IMR-90 (cell line): ENCODE measurements at regions not wholly inside any gene's neighbourhood (a gene's known extent, or its start where the extent isn't known, plus 50 kb on each side); places are given as distances from the start of the nearest gene placed in this dataset.

ENCODE experiments used
- BHLHE40 ChIP-seq: fragments of 150-350 bp; IDR thresholded peaks from 2 replicates; pipeline ENCODE4 v1.6.1; 2016; ENCODE audit warnings: mild to moderate bottlenecking, low read depth, low read length
- CEBPB ChIP-seq: IDR thresholded peaks from 2 replicates; pipeline ENCODE4 v1.6.1; 2012; ENCODE audit warnings: low read depth, low read length, improper control_type of control experiment
- MAFK ChIP-seq: IDR thresholded peaks from 2 replicates; pipeline ENCODE4 v1.6.1; 2012; ENCODE audit warnings: low read depth, low read length, improper control_type of control experiment
- MAZ ChIP-seq: IDR thresholded peaks from 2 replicates; pipeline ENCODE4 v1.6.1; 2012; ENCODE audit warnings: low read depth, mild to moderate bottlenecking, low read length, improper control_type of control experiment, moderate library complexity, borderline replicate concordance
- MXI1 ChIP-seq: IDR thresholded peaks from 2 replicates; pipeline ENCODE4 v1.6.1; 2012; ENCODE audit warnings: low read depth, mild to moderate bottlenecking, low read length, moderate library complexity, borderline replicate concordance
- NFE2L2 ChIP-seq: fragments of 150-350 bp; IDR thresholded peaks from 2 replicates; pipeline ENCODE4 v1.6.1; 2016; ENCODE audit warnings: low read depth, mild to moderate bottlenecking, low read length
- POLR2A ChIP-seq: IDR thresholded peaks from 2 replicates; pipeline ENCODE4 v1.6.1; 2012; ENCODE audit warnings: mild to moderate bottlenecking, low read depth, low read length
- RAD21 ChIP-seq: IDR thresholded peaks from 2 replicates; pipeline ENCODE4 v1.6.1; 2012; ENCODE audit warnings: low read length, improper control_type of control experiment
- RFX5 ChIP-seq: IDR thresholded peaks from 2 replicates; pipeline ENCODE4 v1.8.0; 2012; ENCODE audit warnings: low read depth, mild to moderate bottlenecking, low read length, moderate library complexity
- TF ChIP-seq, protein P1 (sequence below): conservative IDR thresholded peaks from 2 replicates; pipeline ENCODE4 v1.5.1; 2012; ENCODE audit warnings: mild to moderate bottlenecking, low read depth, low read length, improper control_type of control experiment
- TF ChIP-seq, protein P2 (sequence below): fragments of 150-350 bp; IDR thresholded peaks from 2 replicates; pipeline ENCODE4 v1.6.1; 2016; ENCODE audit warnings: low read depth, mild to moderate bottlenecking, low read length, moderate library complexity, borderline replicate concordance
- TF ChIP-seq, protein P3 (sequence below): fragments of 150-350 bp; IDR thresholded peaks from 2 replicates; pipeline ENCODE4 v1.6.1; 2017; ENCODE audit warnings: mild to moderate bottlenecking, antibody characterized with exemption, low read length, low read depth

DNA sequence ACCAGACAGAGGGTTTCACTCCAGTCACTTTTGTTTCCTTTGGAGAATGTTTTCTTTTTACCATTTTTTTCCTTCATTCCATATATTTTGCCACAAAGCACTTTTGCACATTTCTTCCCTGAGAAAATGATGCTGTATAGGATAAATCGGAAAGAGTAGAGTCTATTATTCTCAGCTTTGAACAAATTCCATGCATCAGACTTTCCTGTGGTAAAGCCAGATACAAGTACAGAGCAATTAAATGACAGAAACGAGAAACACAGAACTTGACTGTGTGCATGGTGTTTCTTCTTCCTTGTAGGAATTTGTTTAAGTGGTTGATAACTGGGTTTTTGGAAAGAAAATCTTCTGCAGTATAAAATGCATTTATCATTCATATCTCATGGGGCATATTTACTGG is 107.4 kb upstream of the CSNK1A1L start:
- TF ChIP-seq RAD21 (no peak), POLR2A (no peak), RFX5 (no peak), CEBPB (no peak), NFE2L2 (no peak), MXI1 (no peak), MAZ (no peak), MAFK (no peak), BHLHE40 (no peak)
- TF ChIP-seq, protein P1, sequence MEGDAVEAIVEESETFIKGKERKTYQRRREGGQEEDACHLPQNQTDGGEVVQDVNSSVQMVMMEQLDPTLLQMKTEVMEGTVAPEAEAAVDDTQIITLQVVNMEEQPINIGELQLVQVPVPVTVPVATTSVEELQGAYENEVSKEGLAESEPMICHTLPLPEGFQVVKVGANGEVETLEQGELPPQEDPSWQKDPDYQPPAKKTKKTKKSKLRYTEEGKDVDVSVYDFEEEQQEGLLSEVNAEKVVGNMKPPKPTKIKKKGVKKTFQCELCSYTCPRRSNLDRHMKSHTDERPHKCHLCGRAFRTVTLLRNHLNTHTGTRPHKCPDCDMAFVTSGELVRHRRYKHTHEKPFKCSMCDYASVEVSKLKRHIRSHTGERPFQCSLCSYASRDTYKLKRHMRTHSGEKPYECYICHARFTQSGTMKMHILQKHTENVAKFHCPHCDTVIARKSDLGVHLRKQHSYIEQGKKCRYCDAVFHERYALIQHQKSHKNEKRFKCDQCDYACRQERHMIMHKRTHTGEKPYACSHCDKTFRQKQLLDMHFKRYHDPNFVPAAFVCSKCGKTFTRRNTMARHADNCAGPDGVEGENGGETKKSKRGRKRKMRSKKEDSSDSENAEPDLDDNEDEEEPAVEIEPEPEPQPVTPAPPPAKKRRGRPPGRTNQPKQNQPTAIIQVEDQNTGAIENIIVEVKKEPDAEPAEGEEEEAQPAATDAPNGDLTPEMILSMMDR = no peak
- TF ChIP-seq, protein P2, sequence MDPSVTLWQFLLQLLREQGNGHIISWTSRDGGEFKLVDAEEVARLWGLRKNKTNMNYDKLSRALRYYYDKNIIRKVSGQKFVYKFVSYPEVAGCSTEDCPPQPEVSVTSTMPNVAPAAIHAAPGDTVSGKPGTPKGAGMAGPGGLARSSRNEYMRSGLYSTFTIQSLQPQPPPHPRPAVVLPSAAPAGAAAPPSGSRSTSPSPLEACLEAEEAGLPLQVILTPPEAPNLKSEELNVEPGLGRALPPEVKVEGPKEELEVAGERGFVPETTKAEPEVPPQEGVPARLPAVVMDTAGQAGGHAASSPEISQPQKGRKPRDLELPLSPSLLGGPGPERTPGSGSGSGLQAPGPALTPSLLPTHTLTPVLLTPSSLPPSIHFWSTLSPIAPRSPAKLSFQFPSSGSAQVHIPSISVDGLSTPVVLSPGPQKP = no peak
- TF ChIP-seq, protein P3, sequence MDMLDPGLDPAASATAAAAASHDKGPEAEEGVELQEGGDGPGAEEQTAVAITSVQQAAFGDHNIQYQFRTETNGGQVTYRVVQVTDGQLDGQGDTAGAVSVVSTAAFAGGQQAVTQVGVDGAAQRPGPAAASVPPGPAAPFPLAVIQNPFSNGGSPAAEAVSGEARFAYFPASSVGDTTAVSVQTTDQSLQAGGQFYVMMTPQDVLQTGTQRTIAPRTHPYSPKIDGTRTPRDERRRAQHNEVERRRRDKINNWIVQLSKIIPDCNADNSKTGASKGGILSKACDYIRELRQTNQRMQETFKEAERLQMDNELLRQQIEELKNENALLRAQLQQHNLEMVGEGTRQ = no peak
